Kidney (tissue), 13 donors: ENCODE measurements at regions not wholly inside any gene's neighbourhood (a gene's known extent, or its start where the extent isn't known, plus 50 kb on each side); places are given as distances from the start of the nearest gene placed in this dataset.

Source experiments
- DNase-seq, 5 donors: peaks; one replicate each; pipeline ENCODE4 v3.0.0-alpha.2; 2013 to 2020
- FAIRE-seq: peaks from 2 replicates; lab custom pipeline; 2012; peaks lifted over from hg19 to GRCh38; lab: Jason Lieb, UNC
- H3K27ac ChIP-seq, 2 donors: one replicate each; pipeline ENCODE4 v1.7.0; 2013; ENCODE audit warnings: low read depth in 2 of 2, low read length in 2 of 2, inconsistent platforms in 1 of 2
- H3K27me3 ChIP-seq: one replicate; pipeline ENCODE4 v1.7.1; 2013; ENCODE audit warnings: low read length, inconsistent platforms; ENCODE audit not compliant: control insufficient read depth, insufficient read depth
- H3K36me3 ChIP-seq, 3 donors: one replicate each; pipeline versions ENCODE4 v1.7.0 to v1.7.1; 2013; ENCODE audit warnings: low read length in 3 of 3, control low read depth in 1 of 3, inconsistent platforms in 1 of 3; ENCODE audit not compliant: insufficient read depth in 3 of 3, control insufficient read depth in 2 of 3
- H3K4me1 ChIP-seq, 3 donors: one replicate each; pipeline versions ENCODE4 v1.7.0 to v1.7.1; 2013; ENCODE audit warnings: low read length in 3 of 3, inconsistent platforms in 1 of 3, low read depth in 1 of 3; ENCODE audit not compliant: control insufficient read depth in 2 of 3, insufficient read depth in 2 of 3
- H3K4me3 ChIP-seq, 3 donors: one replicate each; pipeline versions ENCODE4 v1.7.0 to v1.8.1; 2013; ENCODE audit warnings: low read length in 3 of 3, control low read depth in 1 of 3, inconsistent platforms in 1 of 3
- H3K9ac ChIP-seq, 3 donors: one replicate each; pipeline versions ENCODE4 v1.7.0 to v1.7.1; 2013; ENCODE audit warnings: low read length in 3 of 3, control low read depth in 1 of 3, inconsistent platforms in 1 of 3
- H3K9me3 ChIP-seq, 3 donors: one replicate each; pipeline versions ENCODE4 v1.7.0 to v1.7.1; 2013; ENCODE audit warnings: low read length in 3 of 3, control low read depth in 1 of 3, inconsistent platforms in 1 of 3; ENCODE audit not compliant: control insufficient read depth in 2 of 3, insufficient read depth in 1 of 3
- CTCF ChIP-seq: IDR thresholded peaks from 3 replicates; pipeline ENCODE4 v1.5.1; 2012; ENCODE audit warnings: mild to moderate bottlenecking, moderate library complexity, borderline replicate concordance; ENCODE audit not compliant: insufficient read depth; ENCODE audit errors: extremely low read depth
- intact Hi-C: fragments of 100-400 bp; cut with DNase I; formaldehyde crosslinking; loops from one replicate; pipeline ENCODE4 v1.11.1; 2022
- donor health status: control.
- donor health status: control.
- donor health status: control.
- donor health status: control.
- donor health status: control.
- donor health status: DM: yes; HTN: yes; CAD: no.
- donor health status: Normal renal cell carcinoma (clear cell type).

- no peaks in the 10 kb centered on the region for H3K36me3 ChIP-seq
- intact Hi-C loops: no loop called here
- FAIRE-seq: no peak
- TF ChIP-seq CTCF: no peak
- no peaks in the 10 kb centered on the region for H3K9me3 ChIP-seq
- no peak overlapping the region for H3K9ac ChIP-seq
- no peak overlapping the region for H3K27ac ChIP-seq
- DNase-seq: no peak
- H3K4me3 ChIP-seq: no peak overlapping the region
- H3K27me3 ChIP-seq: no peaks in the 10 kb centered on the region
- no peaks in the 10 kb centered on the region for H3K4me1 ChIP-seq
These were observed 158.8 kb upstream of the TMEM229A start for GRCh38 chr7:124191713-124192112.

- TF ChIP-seq CTCF: no peak
- no peak overlapping the region for H3K4me3 ChIP-seq
- no peak for FAIRE-seq
- DNase-seq: no peak
- H3K27me3 ChIP-seq: no peaks in the 10 kb centered on the region
- H3K9me3 ChIP-seq: no peaks in the 10 kb centered on the region
- H3K27ac ChIP-seq: no peak overlapping the region
- intact Hi-C loops: no loop called here
- H3K4me1 ChIP-seq: no peaks in the 10 kb centered on the region
- no peak overlapping the region for H3K9ac ChIP-seq
- H3K36me3 ChIP-seq: no peaks in the 10 kb centered on the region
These were observed 158.2 kb upstream of the TMEM229A start for GRCh38 chr7:124191030-124191429.

GRCh38 chr7:124188576-124188975 is 155.7 kb upstream of the TMEM229A start:
- Histone ChIP-seq H3K36me3 (no peaks in the 10 kb centered on the region), H3K9ac (no peak overlapping the region), H3K9me3 (no peaks in the 10 kb centered on the region), H3K27ac (no peak overlapping the region), H3K4me1 (no peaks in the 10 kb centered on the region), H3K27me3 (no peaks in the 10 kb centered on the region), H3K4me3 (no peak overlapping the region)
- intact Hi-C loops: no loop called here
- no peak for FAIRE-seq
- no peak for TF ChIP-seq CTCF
- no peak for DNase-seq

- Histone ChIP-seq H3K4me3 (no peak overlapping the region), H3K4me1 (no peaks in the 10 kb centered on the region), H3K27ac (no peak overlapping the region), H3K27me3 (no peaks in the 10 kb centered on the region), H3K36me3 (no peaks in the 10 kb centered on the region), H3K9ac (no peak overlapping the region), H3K9me3 (no peaks in the 10 kb centered on the region)
- no peak for TF ChIP-seq CTCF
- DNase-seq (no peak), FAIRE-seq (no peak)
- intact Hi-C loops: no loop called here
These were observed 155.1 kb upstream of the TMEM229A start for GRCh38 chr7:124187962-124188361.
